ENCODE measurements at regions not wholly inside any gene's neighbourhood (a gene's known extent, or its start where the extent isn't known, plus 50 kb on each side); places are given as distances from the start of the nearest gene placed in this dataset.
"Not testable (repeated sequence)": the region's sequence is repeated elsewhere in the genome, so short reads cannot be mapped to it uniquely, and the experiment has no call there.

DNA sequence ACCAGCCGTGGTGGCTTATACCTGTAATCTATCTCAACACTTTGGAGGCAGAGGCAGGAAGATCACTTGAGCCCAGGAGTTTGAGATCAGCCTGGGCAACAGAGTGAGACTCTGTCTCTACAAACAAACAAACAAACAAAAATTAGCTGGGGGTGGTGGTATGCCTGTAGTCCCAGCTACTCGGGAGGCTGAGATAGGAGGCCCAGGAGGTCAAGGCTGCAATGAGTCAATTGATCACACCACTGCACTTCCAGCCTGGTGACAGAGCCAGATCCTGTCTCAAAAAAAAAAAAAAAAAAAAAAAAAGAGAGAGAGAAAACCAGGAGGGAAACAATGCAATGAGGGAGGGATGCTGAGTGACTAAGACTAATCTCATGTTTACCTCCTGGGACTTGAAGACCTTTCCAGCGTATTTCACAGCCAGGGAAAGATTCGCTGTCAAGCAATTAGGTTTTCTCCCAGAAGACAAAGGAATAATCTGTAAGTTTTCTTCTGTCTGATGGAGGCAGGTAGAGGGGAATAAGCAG lies 51.1 kb upstream of the MIER3 start:
- H3K9me3 ChIP-seq: no peaks in the 10 kb centered on the region
- intact Hi-C loops (cut with DNase I): no loop called here
- 57% methylated on average over 4 of the region's 4 CpGs for WGBS
- no peaks in the 10 kb centered on the region for H3K4me1 ChIP-seq
- H3K4me3 ChIP-seq: no peak overlapping the region
- TF ChIP-seq POLR2AphosphoS5 (IDR thresholded peaks at IDR 0.05) (no peak), EP300 (IDR thresholded peaks at IDR 0.05) (no peak), POLR2A (IDR thresholded peaks at IDR 0.05; ENCODE audit: low read depth) (no peak), CTCF (IDR thresholded peaks at IDR 0.05) (no peak)
- H3K36me3 ChIP-seq: no peaks in the 10 kb centered on the region
- no peaks in the 10 kb centered on the region for H3K27me3 ChIP-seq
- DNase-seq (ENCODE audit: extremely low spot score): no peak
- no peak overlapping the region for H3K27ac ChIP-seq (replicated peaks in 1 of 4)

- H3K4me3 ChIP-seq; H3K36me3 ChIP-seq; DNase-seq (ENCODE audit: extremely low spot score); H3K27me3 ChIP-seq; H3K27ac ChIP-seq (replicated peaks in 1 of 4); H3K4me1 ChIP-seq; intact Hi-C loops (cut with DNase I); H3K9me3 ChIP-seq: not testable (repeated sequence)
- 82% methylated on average over 5 of the region's 5 CpGs for WGBS
Measured at GRCh38 chr5:57003566-57003965, 51.6 kb upstream of the MIER3 start.

DNA sequence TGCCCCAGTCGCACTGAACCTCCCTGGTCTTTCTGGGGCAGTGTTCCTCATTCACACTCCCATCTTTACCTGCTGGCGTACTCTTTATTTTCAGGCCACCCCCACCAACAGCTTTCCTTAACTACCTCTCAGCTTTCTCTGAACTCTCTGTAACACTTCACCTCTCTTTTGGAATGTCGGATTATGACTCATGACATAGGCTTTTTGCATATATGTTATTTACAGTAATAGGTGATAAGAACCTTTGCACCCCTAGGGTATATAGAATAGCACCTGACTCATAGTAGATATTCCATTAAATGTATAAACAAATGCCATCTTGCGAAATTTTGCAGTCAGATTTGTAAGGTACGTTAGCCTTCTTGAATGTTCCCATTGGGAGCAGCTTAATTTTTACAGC lies 52.9 kb upstream of the MIER3 start:
- Histone ChIP-seq H3K4me3 (no peak overlapping the region), H3K27ac (replicated peaks in 1 of 4) (no peak overlapping the region), H3K27me3 (no peaks in the 10 kb centered on the region), H3K4me1 (no peaks in the 10 kb centered on the region), H3K9me3 (no peaks in the 10 kb centered on the region), H3K36me3 (no peaks in the 10 kb centered on the region)
- TF ChIP-seq EP300 (IDR thresholded peaks at IDR 0.05) (no peak), POLR2AphosphoS5 (IDR thresholded peaks at IDR 0.05) (no peak), POLR2A (IDR thresholded peaks at IDR 0.05; ENCODE audit: low read depth) (no peak), CTCF (IDR thresholded peaks at IDR 0.05) (no peak)
- intact Hi-C loops (cut with DNase I): no loop called here
- 90% methylated on average over 5 of the region's 5 CpGs for WGBS
- DNase-seq (ENCODE audit: extremely low spot score): no peak

- DNase-seq (ENCODE audit: extremely low spot score): no peak
- 88% methylated on average over 2 of the region's 2 CpGs for WGBS
- Histone ChIP-seq H3K27ac (replicated peaks in 1 of 4) (no peak overlapping the region), H3K36me3 (no peaks in the 10 kb centered on the region), H3K9me3 (no peaks in the 10 kb centered on the region), H3K4me1 (no peaks in the 10 kb centered on the region), H3K27me3 (no peaks in the 10 kb centered on the region), H3K4me3 (no peak overlapping the region)
- intact Hi-C loops (cut with DNase I): no loop called here
- TF ChIP-seq CTCF (IDR thresholded peaks at IDR 0.05): no peak
- TF ChIP-seq POLR2AphosphoS5 (IDR thresholded peaks at IDR 0.05): no peak
- TF ChIP-seq EP300 (IDR thresholded peaks at IDR 0.05): no peak
- no peak for TF ChIP-seq POLR2A (IDR thresholded peaks at IDR 0.05; ENCODE audit: low read depth)
Measured at GRCh38 chr5:57007344-57007743, 55.4 kb upstream of the MIER3 start.

DNA sequence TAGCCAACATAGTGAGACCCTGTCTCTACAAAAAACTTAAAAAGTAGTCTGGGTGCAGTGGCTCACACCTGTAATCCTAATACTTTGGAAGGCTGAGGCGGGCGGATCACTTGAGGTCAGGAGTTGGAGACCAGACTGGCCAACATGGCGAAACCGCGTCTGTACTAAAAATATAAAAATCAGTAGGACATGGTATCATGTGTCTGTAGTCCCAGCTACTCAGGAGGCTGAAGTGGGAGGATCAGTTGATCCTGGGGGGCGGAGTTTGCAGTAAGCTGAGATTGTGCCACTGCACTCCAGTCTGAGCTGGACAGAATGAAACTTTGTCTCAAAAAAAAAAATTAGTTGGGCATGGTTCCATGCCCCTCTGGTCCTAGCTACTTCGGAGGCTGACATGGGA lies 57.9 kb upstream of the MIER3 start:
- no peak overlapping the region for H3K27ac ChIP-seq (replicated peaks in 1 of 4)
- TF ChIP-seq CTCF (IDR thresholded peaks at IDR 0.05): no peak
- TF ChIP-seq POLR2A (IDR thresholded peaks at IDR 0.05; ENCODE audit: low read depth): no peak
- no peak for TF ChIP-seq EP300 (IDR thresholded peaks at IDR 0.05)
- no peak for TF ChIP-seq POLR2AphosphoS5 (IDR thresholded peaks at IDR 0.05)
- intact Hi-C loops (cut with DNase I): no loop called here

More for the DNA sequence above, 57.9 kb upstream of the MIER3 start:
- WGBS: 91% methylated on average over 7 of the region's 7 CpGs
- Histone ChIP-seq H3K4me3 (no peak overlapping the region), H3K9me3 (no peaks in the 10 kb centered on the region), H3K27me3 (no peaks in the 10 kb centered on the region), H3K4me1 (no peaks in the 10 kb centered on the region), H3K36me3 (no peaks in the 10 kb centered on the region)
- peak; percentile 72 for DNase-seq (ENCODE audit: extremely low spot score)
